Ramos (cell line): ENCODE measurements at regions not wholly inside any gene's neighbourhood (a gene's known extent, or its start where the extent isn't known, plus 50 kb on each side); places are given as distances from the start of the nearest gene placed in this dataset.

Source experiments
- in situ Hi-C: fragments of 300-500 bp; cut with MboI; formaldehyde crosslinking; loops from one replicate; pipeline ENCODE4 v1.14.3; 2022; ENCODE audit warnings: low sequenced_read_pairs; ENCODE audit not compliant: unreplicated experiment

DNA sequence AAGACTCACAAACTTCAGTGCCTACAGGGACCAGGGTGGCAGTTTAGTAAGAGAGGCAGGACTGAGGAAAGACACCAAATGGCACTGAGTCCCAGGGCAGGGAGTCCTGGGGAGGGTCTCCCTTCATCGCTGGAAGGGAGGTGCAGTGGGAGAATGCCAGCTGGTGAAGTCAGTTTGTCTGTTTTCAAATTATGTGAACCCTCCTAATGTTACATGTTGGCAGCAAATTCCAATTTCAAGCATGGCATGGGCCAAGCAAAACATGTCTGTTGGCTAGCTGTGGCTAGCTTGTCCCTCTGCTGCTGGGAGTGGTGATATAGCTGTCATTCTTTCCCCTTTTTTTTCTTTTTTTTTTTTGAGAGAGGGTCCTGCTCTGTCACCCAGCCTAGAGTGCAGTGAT, 55.9 kb upstream of the HAAO start:
- in situ Hi-C loops, result no loop called here

DNA sequence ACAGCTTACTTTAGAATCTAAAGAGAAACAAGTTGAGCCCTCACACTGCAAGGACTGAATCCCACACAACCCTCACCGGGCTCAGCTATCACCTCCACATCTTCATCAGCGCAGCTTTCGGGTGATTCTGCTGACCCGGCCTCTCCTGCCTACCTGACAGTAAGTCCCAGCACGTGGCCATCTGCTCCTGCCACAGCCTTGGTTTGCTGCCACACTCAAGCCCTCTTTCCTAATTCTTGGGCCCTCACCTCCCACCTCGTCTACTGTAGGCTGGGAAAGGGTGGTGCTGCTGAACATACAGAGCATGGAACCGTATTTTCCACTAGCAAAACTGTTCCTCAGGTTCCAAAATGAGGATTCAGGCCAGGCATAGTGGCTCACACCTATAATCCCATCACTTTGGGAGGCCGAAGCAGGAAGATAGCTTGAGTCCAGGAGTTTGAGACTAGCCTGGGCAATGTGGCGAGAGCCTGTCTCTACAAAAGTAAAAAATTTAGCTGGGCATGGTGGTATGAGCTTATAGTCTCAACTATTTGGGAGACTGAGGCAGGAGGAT, 55.3 kb upstream of the HAAO start:
- in situ Hi-C loops, result no loop called here

- in situ Hi-C loops, result no loop called here
Observed at GRCh38 chr2:42846932-42847595, 54.7 kb upstream of the HAAO start.

GRCh38 chr2:42846026-42846425, 53.6 kb upstream of the HAAO start:
- in situ Hi-C loops, result no loop called here

DNA sequence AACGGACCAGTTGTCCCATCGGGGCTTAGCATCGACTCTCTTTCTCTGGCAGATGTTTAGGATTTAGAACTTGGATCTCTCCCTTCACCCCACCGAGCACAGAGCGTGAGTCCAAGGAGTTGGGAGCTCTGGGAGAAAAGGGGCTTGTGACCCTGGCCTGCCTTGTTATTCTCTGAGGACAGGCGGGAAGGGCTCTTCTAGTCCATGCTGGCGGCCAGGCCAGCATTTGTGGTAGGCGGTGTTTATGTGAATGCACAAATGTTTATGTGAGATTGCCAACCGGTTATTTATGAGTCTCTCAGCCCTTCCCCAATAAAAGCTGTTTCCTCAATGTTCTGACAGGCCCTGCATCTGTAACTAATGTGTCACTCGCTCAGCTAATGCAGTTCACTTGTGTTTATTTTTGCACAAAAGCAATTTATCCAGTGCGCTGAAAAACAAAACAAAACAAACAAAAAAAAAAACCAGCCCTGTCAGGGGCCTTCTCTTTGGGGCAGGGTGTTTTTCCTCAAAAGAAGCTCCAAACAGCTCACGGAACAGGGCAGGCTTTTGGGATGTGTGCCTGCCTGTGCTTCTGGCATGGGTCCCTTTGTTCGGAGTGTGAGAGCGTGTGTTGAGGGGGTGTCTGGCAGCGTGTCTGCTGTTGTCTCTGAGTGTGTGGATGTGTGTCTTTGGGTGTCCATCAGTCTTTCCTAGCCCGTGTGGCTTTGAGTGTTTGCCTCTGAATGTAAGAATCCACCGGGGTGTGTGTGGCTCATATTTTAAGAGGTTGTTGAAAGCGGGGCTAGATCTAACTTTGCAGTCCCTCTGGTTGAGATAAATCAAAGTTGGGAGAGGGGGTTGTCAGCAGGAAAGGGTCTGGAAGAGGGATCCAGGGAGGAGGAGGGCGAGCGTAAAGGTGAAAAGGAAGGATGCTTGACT, 52.8 kb upstream of the HAAO start:
- in situ Hi-C loops, result no loop called here

GRCh38 chr2:42844366-42844765, 52.0 kb upstream of the HAAO start:
- in situ Hi-C loops, result no loop called here

GRCh38 chr2:42843611-42844010, 51.2 kb upstream of the HAAO start:
- in situ Hi-C loops, result no loop called here

GRCh38 chr2:42843131-42843530, 50.7 kb upstream of the HAAO start:
- in situ Hi-C loops, result no loop called here

DNA sequence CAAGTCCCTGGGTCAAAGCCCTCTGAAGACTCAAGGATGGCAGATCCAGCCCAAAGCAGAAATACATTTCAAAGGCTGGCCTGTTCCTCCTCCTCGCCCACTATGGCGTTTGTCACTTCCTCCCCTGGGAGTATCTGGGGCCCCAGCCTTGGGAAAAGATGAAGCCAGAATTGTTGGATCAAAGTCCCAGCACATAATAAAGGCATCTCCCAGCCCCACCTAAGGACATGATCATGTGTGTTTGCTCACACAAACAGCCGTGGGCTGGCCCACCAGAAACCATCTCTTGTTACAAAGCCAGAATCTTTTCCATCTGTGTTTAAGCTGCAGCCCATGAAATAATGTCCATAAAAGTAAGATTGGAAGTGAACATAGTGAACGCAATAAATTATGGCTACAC, 50.1 kb upstream of the HAAO start:
- in situ Hi-C loops, result no loop called here
